Adrenal gland (tissue), 5 donors: ENCODE measurements at regions not wholly inside any gene's neighbourhood (a gene's known extent, or its start where the extent isn't known, plus 50 kb on each side); places are given as distances from the start of the nearest gene placed in this dataset.

Experiments
- POLR2A ChIP-seq, 2 donors: fragments of 450-650 bp; IDR thresholded peaks; one replicate each; pipeline ENCODE4 v1.6.1; 2017; ENCODE audit warnings: antibody characterized with exemption in 2 of 2, mild to moderate bottlenecking in 2 of 2, moderate library complexity in 1 of 2
- TF ChIP-seq, protein P1 (sequence below), 6 experiments: fragments of 450-650 bp in 4 of 6; fragments of 200-600 bp in 2 of 6; sonication (generic) in 1 of 6; IDR thresholded peaks; 1 replicate in 5 of 6; 2 replicates in 1 of 6; pipeline versions ENCODE4 v1.5.1 to v1.8.0; 2016 to 2021; ENCODE audit warnings: antibody characterized with exemption in 6 of 6, mild to moderate bottlenecking in 2 of 6, moderate library complexity in 1 of 6
- donor health status: DM: no; HTN: no; CAD: no.

DNA sequence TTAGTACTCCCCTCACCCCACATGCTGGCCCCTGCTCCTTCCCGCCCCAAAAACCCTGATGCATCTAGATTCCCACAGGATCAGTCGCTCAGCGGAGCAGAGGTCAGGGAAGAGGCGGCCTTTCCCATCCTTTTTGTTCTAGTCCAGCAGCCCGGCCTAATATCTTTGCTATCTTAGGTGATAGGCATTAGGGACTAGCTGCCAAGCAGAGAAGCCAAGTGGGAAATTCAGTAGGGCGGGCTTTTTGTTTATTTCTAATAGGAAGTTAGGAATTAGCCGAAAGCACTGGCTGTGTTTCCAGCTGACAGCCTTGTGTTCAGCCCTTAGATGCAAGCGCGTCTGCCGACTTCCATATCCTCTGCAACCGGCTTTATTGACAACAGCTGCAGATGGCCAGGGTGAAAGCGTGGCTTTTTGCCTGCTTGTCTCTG, 59.0 kb upstream of the BCAR3 start:
- TF ChIP-seq, protein P1, sequence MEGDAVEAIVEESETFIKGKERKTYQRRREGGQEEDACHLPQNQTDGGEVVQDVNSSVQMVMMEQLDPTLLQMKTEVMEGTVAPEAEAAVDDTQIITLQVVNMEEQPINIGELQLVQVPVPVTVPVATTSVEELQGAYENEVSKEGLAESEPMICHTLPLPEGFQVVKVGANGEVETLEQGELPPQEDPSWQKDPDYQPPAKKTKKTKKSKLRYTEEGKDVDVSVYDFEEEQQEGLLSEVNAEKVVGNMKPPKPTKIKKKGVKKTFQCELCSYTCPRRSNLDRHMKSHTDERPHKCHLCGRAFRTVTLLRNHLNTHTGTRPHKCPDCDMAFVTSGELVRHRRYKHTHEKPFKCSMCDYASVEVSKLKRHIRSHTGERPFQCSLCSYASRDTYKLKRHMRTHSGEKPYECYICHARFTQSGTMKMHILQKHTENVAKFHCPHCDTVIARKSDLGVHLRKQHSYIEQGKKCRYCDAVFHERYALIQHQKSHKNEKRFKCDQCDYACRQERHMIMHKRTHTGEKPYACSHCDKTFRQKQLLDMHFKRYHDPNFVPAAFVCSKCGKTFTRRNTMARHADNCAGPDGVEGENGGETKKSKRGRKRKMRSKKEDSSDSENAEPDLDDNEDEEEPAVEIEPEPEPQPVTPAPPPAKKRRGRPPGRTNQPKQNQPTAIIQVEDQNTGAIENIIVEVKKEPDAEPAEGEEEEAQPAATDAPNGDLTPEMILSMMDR (IDR thresholded peaks at IDR 0.05): no peak
- TF ChIP-seq POLR2A (IDR thresholded peaks at IDR 0.05): no peak
